Left lung (tissue), 4 donors: ENCODE measurements at regions not wholly inside any gene's neighbourhood (a gene's known extent, or its start where the extent isn't known, plus 50 kb on each side); places are given as distances from the start of the nearest gene placed in this dataset.

Experiments used
- ATAC-seq: fragments of 200-7000 bp; cut with Tn5 transposase; one replicate; pipeline ENCODE4 v1.9.1; 2020; ENCODE audit warnings: moderate library complexity
- DNase-seq, 4 donors: peaks; one replicate each; pipeline ENCODE4 v3.0.0-alpha.2; 2013 to 2020
- H3K27ac ChIP-seq, 2 donors: fragments of 200-600 bp; sonication (generic) in 1 of 2; one replicate each; pipeline versions ENCODE4 v1.5.0 to v1.8.0; 2020 to 2021
- H3K27me3 ChIP-seq, 2 donors: fragments of 200-600 bp; sonication (generic) in 1 of 2; one replicate each; pipeline versions ENCODE4 v1.5.0 to v1.8.0; 2020 to 2021
- H3K36me3 ChIP-seq, 2 donors: fragments of 200-600 bp; sonication (generic) in 1 of 2; one replicate each; pipeline versions ENCODE4 v1.5.0 to v1.8.0; 2020 to 2021
- H3K4me1 ChIP-seq, 2 donors: fragments of 200-600 bp; one replicate each; pipeline ENCODE4 v1.8.0; 2021
- H3K4me3 ChIP-seq, 2 donors: fragments of 200-600 bp; sonication (generic) in 1 of 2; one replicate each; pipeline versions ENCODE4 v1.5.0 to v1.8.0; 2020 to 2021; ENCODE audit warnings: mild to moderate bottlenecking in 1 of 2
- H3K9me3 ChIP-seq, 2 donors: fragments of 200-600 bp; sonication (generic) in 1 of 2; one replicate each; pipeline versions ENCODE4 v1.5.0 to v1.8.0; 2020 to 2021
- CTCF ChIP-seq, 2 donors: fragments of 200-600 bp; sonication (generic) in 1 of 2; IDR thresholded peaks; one replicate each; pipeline versions ENCODE4 v1.5.0 to v1.8.0; 2021; ENCODE audit warnings: antibody characterized with exemption in 2 of 2
- intact Hi-C, 2 donors: fragments of 100-400 bp; cut with DNase I; formaldehyde crosslinking; loops; one replicate each; pipeline versions ENCODE4 v1.11.2 to v1.14.2; 2022
- donor health status: DM: no; HTN: yes; CAD: no.
- donor health status: DM: no; HTN: no; CAD: no.

GRCh38 chr14:86541972-86542371, 1012.0 kb downstream of the FLRT2 start:
- Histone ChIP-seq H3K4me1 (no peaks in the 10 kb centered on the region), H3K27me3 (no peaks in the 10 kb centered on the region), H3K9me3 (no peaks in the 10 kb centered on the region), H3K27ac (no peak overlapping the region), H3K36me3 (no peaks in the 10 kb centered on the region), H3K4me3 (no peak overlapping the region)
- ATAC-seq: no peak
- intact Hi-C loops: no loop called here
- no peak for TF ChIP-seq CTCF (IDR thresholded peaks at IDR 0.05)
- DNase-seq: no peak

- TF ChIP-seq CTCF (IDR thresholded peaks at IDR 0.05): no peak
- no peaks in the 10 kb centered on the region for H3K36me3 ChIP-seq
- no peaks in the 10 kb centered on the region for H3K4me1 ChIP-seq
- H3K27ac ChIP-seq: no peak overlapping the region
- ATAC-seq: no peak
- H3K9me3 ChIP-seq: no peaks in the 10 kb centered on the region
- DNase-seq: no peak
- no peak overlapping the region for H3K4me3 ChIP-seq
- H3K27me3 ChIP-seq: no peaks in the 10 kb centered on the region
- intact Hi-C loops: no loop called here
Measured at GRCh38 chr14:86540636-86541247, 1010.8 kb downstream of the FLRT2 start.

GRCh38 chr14:86539361-86540070, 1009.6 kb downstream of the FLRT2 start:
- TF ChIP-seq CTCF (IDR thresholded peaks at IDR 0.05): no peak
- no peak overlapping the region for H3K27ac ChIP-seq
- no peaks in the 10 kb centered on the region for H3K36me3 ChIP-seq
- no peaks in the 10 kb centered on the region for H3K27me3 ChIP-seq
- H3K4me3 ChIP-seq: no peak overlapping the region
- no peak for ATAC-seq
- H3K9me3 ChIP-seq: no peaks in the 10 kb centered on the region
- no peaks in the 10 kb centered on the region for H3K4me1 ChIP-seq
- intact Hi-C loops: no loop called here
- no peak for DNase-seq

- DNase-seq (no peak), ATAC-seq (no peak)
- Histone ChIP-seq H3K27me3 (no peaks in the 10 kb centered on the region), H3K36me3 (no peaks in the 10 kb centered on the region), H3K9me3 (no peaks in the 10 kb centered on the region), H3K4me1 (no peaks in the 10 kb centered on the region), H3K4me3 (no peak overlapping the region), H3K27ac (no peak overlapping the region)
- intact Hi-C loops: no loop called here
- TF ChIP-seq CTCF (IDR thresholded peaks at IDR 0.05): no peak
Measured at GRCh38 chr14:86533834-86534233, 1003.9 kb downstream of the FLRT2 start.

GRCh38 chr14:86532219-86532618, 1002.3 kb downstream of the FLRT2 start:
- ATAC-seq (peak; percentile 21), DNase-seq (no peak)
- TF ChIP-seq CTCF (IDR thresholded peaks at IDR 0.05): no peak
- H3K4me3 ChIP-seq: no peak overlapping the region
- no peaks in the 10 kb centered on the region for H3K36me3 ChIP-seq
- no peaks in the 10 kb centered on the region for H3K9me3 ChIP-seq
- H3K27ac ChIP-seq: no peak overlapping the region
- intact Hi-C loops: no loop called here
- no peaks in the 10 kb centered on the region for H3K27me3 ChIP-seq
- no peaks in the 10 kb centered on the region for H3K4me1 ChIP-seq
